ENCODE measurements at regions not wholly inside any gene's neighbourhood (a gene's known extent, or its start where the extent isn't known, plus 50 kb on each side); places are given as distances from the start of the nearest gene placed in this dataset.

DNA sequence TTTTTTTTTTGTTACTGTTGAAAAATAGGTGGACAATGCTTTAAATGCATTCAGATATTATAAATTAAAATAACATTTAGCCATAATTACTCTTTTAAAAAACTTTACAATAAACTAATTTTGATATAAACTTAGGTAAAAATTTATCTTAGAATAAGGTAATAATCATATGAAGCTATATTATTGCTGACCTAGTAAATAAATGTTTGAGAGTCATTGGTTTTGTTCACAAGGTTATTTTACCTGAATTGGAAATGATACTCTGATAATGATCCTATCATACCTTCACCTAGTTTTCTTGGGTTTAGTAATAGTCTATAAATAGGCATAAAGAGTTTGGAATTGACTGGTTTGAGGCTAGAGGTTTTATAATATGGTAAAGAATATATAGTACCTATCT, 1076.4 kb upstream of the CDH6 start:
- no peak for DNase-seq

DNA sequence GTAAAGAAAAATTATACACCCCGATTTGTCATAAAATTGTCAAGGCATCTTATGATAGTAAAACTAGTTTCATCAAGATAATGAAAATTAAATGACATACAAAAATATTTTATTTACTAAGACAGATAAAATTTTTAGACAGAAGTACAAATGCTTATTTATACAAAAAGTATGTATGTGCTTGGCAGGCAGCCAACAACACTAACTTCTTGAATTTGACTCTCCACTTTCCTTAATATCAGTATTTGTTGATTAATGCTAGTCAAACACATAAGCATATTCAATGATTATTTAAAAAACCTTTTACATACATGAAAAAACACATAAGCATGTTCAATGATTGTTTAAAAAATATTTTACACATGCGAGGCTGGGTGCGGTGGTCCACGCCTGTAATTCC, 1079.9 kb upstream of the CDH6 start:
- DNase-seq = no peak

DNA sequence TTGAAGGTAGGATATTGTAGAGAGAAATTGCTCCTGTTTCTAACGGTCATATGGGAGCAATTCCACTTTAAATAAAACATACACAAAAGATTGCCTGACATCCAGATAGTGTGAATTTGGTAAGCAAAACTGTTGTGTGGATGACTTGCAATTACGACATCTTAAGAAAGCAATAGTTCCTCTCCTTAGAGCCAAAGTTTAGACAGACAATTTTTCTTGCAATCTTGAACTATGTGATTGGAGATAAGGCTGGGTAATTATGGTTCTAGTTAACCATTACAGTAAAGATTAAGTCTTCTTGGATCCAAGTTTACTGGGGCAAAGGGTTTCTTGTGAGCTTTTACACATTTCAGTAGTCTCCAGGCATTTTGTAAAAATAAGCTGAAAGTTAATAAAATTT, 1080.6 kb upstream of the CDH6 start:
- DNase-seq = no peak

DNA sequence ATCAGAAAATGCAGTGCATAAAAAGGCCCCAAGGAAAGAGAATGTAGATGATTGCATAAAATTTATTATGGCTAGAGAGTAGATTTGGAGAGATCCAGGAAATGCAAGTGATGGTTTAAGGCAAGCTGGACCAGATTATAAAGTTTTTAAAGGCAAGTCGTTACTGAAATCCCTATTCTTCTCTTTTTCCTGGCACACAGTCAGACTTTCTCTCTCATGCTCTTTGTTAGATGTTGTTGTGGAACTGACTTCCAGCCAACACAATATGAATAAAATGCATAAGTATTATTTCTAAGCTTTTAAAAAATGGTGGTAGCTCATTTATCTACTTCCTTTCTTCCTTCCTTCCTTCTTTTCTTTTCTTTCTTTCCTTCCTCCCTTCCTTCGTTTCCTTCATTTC, 1085.4 kb upstream of the CDH6 start:
- DNase-seq = no peak

DNA sequence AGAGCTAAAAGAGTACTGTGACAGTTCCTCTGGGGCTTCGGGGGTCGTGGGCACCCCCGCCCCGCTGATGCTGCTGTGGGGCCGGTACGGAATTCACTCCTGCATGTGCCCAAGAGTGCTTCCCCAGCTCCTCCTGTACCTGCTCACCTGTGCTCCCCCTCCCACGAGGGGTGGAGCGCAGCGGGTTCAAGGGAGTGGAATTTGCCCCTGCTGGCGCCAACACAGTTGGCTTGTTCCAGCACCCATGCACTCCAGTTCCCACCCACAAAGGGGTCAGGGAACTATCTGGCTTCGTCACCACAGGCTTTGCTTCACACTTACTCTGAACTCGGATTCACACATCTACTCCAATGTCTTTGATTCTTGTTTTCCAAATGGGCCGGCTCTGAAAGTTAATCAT, 1086.9 kb upstream of the CDH6 start:
- no peak for DNase-seq

DNA sequence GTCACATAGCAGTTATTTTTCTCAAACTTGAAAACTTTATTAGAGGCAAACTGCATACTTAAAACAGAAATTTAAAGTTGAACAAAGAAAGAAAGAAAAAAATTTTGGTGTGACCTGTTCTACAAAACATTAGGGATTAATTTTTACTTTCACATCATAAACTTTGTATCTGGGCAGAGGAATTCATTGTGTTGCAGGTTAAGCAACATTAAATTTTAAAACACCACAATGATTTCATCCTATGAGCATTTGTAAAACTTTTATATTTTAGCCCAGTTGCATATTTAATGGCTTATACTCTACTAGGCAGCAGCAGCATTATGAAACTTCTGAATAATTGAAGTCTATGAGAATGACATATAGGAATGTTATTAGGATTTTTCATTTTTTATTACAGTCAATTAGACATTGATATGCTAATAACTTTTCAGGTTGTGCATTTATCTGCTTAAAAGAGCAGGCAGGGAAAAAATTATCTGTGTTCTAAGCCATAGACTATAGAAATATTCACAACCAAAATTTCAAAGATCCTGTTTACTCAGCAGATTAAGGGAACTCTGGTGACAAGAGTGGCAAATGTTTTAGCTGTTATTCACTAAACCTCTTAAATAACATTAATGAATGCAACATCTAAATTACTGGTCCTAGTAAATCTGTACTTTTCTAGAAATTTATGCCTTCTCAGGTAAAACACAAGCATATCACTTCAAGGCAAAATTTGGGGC, 1088.5 kb upstream of the CDH6 start:
- no peak for DNase-seq

DNA sequence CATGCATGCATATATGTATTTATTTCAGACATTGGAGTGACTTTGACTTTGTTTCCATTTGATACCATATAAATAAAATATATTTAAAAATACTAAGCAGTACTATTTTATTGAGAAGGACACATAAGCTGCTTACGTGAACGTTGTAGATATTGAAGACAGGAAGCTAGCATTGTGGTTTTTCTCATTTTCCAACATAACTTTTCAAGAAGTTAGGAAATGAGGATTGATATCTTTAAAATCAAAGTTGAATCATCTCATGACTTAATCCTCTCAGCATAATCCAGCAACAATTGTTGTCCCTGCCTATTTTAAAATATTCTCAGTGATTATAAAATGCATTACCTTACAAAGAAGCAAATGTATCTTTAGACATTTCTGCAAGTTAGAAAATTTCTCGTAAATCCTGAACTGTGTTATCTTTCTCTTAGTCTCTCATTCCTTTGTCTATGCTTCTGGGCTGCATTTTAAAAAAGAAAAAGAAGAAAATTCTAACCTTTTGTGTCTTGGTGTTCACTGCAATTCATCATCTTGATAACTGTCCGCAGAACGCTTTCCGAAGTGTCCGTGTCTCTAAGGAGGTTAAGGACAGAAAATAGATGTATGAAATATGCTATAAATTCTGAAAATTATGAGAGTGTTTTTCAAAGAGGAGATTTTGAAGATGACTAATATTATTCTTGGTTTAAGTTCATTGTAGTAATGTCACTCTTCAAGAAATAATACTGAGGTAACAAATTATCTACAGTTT, 1089.9 kb upstream of the CDH6 start:
- DNase-seq = no peak

DNA sequence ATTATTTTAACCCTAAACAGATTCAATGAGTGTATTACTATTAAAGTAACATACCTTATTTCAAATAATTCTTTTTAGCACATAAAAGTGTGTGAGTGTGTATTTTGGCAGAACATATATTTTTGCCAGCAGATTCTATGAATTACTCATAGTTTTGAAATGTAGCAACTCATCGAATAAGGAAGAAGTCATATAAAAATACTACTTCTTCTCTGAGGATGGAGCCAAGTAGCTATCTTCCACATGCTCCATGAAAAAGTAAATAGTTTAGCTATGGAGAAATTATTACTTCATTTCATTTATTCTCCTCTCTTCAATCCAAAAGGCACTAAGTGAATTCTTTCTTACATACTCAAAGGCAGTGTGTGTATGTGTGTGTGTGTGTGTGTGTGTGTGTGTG, 1090.4 kb upstream of the CDH6 start:
- no peak for DNase-seq

DNA sequence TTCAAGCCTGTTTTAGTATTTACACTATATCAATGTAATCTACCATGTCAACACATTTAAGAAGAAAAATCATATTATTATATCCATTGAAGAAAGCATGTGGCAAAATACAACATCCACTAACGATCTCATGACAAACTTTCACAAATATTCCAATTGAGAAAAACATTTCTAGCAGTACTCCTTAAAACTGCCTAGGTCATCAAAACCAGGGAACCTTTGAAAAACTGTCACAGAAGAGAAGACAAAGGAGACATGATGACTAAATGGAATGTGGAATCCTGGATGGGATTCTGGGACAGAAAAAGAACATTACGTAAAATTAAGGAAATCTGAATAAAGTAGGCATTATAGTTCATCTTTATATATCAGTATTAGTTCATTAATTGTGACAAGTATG, 1091.3 kb upstream of the CDH6 start:
- DNase-seq = no peak

DNA sequence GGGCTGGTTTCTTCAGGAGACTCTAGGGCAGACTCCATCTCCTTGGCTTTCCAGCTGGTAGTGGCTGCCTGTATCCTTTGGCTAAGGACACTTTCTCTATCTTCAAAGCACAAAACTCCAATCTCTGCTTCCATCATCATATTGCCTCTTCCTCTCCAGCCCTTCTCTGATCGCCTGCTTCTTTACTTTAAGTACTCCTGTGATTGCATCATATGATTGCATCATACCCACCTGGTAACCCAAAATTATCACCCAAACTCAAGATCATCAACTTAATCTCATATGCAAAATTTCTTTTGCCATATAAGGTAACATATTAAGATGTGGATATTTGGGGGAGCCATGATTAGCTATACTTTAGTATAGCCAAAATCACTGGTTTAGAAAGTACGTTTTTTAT, 1092.6 kb upstream of the CDH6 start:
- no peak for DNase-seq

DNA sequence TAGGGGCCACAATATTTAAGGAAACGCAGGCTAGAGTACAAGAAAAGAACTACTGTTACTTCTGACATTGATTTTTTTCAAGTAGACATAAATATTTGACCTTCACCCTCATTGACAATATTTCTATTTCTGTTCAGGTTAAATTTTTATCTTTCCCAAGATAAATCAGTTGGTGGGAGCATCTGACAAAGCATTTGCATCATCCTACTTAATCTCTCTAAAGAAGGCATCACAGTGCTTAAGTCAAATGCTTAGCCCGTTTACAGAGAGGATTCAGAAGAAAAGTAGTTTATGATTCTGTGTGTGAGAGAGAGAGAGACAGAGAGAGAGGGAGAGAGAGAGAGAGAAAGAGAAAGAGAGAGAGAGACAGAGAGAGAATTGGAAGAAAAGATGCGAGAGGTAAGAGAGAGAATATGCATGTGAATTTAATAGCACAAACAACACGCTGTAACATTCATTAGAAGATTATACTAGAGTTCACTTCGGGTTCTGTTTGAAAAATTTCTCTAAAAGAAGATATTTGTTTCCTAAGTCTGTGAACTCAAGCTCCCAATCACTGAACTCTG, 1093.3 kb upstream of the CDH6 start:
- DNase-seq = no peak

DNA sequence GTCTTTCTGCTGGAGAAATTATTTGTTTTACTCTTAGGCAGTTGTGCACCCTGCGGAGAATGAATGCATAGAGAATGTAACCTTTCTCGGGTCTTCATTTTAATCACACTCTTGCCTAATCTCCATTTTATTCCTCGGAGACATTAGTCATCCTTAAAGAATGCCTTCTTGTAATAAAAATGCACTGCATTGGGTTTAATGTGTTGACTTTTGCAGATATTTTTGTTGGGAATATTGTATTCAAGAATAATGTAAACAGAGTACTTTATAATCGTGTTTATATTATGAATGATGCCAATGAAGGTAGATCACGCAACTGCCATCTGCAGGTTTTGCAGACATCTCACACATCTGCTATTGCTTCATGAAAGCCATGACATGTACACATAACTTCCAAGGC, 1093.9 kb upstream of the CDH6 start:
- DNase-seq = no peak

DNA sequence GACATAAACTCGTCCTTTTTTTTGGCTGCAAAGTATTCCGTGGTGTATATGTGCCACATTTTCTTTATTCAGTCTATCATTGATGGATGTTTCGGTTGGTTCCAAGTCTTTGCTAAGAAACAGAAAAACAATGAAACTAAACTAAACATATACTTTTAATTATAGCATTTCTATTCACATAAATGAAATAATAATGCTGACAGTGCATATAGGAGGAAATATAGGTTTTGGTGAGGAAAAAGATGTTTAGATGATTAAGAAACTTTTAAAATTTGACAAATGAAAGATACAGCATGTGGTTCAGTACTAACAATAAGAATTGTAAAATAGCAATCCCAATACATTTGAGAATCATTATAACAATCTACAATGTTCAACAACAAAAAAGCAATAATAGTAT, 1094.5 kb upstream of the CDH6 start:
- DNase-seq = no peak

DNA sequence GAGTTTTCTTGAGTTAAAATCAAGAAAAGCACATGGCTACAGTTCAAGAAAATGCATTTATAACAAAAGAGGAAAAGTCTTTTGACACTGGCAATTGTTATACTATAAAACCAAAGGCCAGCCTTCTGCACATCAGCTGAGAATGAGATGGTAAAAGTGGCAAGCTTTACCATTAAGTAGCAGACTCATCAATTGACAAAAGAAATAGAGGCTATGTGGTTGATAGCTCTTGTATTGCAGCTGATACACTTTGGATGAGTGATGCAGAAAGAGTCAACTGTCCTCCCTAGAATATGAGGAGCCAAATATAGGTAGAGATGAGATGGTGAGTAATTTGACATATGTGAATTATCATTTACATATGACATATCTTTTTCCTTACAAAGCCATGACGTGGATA, 1100.9 kb upstream of the CDH6 start:
- no peak for DNase-seq

DNA sequence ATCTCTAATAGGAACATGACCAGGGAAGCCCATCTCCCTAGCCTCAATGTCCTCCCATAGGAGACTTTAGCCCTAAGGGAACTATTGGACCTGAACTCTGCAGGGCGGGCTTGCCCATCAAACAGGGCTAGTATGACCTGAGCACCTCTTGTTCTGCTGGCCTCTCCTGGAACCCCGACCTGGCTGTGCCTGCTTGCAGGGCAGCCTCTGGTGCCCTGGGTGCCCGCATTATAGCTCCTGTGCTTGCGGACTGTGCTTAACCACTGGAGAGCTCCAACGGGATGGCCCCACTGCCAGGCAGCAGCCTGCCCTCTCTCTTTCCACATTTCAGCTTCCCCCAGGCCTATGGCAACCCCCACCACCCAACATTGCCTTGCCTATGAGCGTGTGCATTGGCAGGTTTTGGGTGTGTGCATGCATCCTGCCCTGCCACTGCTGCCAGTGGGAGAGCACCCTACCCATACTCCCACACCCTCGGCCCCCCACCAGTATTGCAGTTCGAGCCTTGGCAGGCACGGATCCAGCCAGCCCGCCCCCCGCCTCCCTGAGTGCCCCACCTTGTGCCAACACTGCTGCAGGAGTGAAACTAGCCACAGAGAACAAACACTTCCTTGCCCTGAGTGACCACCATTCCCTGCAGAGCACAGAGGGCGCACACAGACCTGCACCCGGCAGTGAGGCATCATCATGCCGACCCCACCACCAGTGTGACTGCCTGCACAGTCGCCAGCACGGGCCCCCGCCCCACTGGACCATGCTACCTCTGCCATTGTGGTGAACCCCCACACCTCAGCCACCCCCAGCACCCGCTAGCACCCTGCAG, 1123.8 kb upstream of the CDH6 start:
- DNase-seq = no peak

DNA sequence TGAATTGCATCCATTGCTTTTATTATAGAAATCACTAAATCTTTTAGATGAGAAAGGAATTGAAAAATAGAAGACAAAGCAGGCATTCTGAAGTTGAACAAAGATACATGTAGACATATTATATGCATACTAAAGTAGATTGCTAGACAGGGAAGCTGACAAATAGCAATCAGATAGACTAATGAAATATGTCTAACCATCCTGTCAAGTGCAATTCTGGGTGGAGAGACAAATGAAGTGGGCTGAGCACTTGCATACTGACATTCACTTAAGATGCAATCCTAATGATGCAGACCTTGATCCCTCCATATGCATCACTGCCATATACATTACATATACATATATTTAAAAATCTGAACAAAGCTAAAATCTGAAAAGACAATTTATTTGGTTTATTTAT, 1130.0 kb upstream of the CDH6 start:
- DNase-seq = peak; percentile 4

DNA sequence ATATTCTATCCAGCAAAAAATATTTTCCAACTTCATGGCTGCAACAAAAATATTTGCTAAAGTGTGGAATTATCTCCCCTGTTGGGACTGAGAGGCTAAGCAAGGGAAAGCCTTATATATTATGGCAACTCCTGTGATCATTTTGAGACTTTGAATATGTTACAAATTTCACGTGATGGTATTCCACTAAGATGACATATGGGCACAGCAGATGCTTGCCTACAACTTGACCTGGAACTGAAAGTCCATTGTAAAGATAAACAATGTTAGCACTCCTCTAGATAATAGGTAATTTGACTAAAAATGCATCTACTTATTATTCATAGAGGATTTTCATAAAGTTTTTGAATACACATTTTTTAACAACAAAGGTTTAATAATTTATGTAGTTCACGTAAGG, 1141.5 kb upstream of the CDH6 start:
- no peak for DNase-seq

DNA sequence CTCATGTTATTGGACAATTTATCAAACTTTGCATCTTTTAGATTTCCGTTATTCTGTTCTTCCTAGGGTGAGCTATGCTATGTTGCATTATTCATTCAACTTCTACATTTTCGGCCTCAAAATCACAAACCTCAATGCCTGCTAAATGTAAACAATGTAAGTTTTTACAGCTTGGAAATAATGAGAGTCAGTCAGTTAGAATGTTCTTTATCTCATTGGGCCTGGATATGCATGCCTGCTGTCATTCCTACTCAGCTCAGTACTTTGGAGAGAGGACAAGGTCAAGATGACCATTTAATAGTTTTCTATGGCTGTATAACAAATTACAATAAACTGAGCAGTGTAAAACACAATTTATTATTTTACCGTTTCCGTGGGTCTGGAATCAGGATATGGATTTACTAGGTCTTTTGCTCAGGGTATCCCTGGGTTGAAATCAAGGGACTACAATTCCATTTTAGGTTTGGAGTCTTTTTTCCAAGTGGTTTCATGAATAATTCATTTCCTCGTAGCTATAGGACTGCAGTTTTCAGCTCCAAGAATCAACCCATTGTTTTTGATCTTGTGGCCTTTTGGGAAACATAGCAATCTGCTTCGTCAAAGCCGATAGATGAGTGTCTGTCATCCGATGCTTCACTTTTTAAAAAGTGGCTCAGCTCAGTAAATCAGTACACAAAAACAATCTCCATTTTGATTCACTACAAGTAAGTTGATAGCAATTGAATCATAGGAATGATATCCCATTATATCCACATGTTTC, 1143.2 kb upstream of the CDH6 start:
- DNase-seq = peak; percentile 15

DNA sequence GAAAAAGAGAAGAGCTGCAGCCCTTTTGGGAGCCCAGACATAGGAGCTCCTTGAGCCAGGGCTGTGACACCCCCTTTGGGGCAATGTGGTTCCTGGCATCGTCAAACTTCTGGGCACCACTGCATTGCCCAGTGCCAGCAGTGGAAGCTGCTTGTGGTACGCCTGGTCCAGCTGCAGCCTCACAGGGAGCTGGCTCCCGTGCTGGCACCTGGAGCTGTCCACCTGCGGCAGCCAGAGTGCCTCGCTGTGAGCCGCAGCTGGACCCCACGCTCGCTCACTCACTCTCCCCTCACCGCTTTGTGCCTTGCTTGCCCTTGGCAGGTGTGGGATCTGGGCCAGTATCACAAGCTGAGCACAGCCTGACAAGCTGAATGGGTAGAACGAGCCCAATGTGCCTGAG, 1150.8 kb upstream of the CDH6 start:
- no peak for DNase-seq

DNA sequence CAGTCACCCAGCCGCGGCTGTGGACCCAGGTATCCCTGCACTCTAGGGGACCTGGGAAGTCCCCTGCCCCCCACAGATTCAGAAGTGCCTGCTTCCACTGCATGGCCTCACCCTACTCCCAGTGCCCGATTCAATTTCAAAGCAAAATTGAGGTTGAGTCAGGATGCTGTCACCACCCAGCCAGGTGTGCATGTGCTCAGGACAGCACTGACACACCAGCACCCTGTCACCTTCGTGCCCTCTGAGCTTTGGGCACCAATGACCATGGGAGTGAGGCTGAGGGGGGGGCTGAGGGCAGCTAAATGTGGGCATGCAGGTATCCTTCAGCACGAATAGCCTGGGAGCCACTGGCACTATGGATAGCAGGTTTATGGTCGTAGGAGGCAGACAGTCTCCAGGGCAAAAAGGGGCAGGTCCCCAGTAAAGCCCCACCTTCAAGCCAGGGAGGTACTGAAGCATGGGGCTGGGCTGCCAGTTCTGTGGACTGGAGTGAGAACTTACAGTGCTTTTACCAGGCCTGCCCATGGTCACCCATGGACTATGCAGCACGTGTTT, 1151.6 kb upstream of the CDH6 start:
- no peak for DNase-seq

DNA sequence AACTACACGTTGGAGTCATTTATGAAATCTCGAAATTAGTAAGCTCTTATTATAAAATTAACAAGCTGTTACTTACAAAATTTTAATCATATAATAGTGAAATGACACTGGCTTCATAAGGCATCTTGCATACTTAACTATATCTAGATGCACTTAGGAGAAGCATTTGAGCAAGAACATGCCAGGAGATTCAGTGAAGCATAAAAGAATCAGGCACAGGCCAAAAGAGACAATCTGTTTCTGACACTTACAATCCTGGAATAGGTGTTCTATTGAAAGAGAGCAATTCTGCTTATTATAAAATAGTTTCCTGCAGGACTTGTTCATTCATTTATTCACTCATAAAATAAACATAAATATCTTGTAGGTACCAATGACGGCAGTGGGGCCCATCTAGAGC, 1152.2 kb upstream of the CDH6 start:
- DNase-seq = peak; percentile 20

DNA sequence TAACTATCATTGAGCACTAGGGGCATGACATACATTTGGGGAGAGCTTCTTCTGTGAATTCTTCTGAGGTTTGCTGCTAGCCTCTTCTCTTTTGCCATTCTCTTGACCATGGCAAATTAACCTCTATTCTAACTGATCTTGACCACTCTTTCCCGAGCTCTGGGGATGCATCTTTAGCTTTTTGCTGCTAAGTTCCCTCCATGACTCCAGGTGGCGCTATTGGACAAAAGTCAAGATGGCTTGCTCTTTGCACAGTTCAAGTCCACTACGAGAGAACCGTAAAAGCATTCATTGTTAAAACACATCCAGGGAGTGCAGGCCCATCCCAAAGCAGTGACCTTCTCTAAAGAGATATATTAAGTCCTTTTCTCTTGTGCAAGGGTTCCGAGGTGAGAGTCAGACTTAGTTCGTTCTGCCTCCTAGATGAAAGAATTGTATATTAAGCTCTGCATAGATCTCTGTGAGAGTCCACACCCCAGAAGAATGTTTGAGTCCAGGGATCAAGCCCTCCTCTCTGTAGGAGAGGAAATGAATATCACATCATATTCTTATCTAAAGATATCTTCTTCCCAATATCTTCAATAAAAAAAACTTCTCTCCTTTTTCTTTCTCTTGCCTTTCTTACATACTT, 1152.9 kb upstream of the CDH6 start:
- peak; percentile 90 for DNase-seq

Data from eye (tissue), 1 donor.